Loucy (cell line): ENCODE measurements at regions not wholly inside any gene's neighbourhood (a gene's known extent, or its start where the extent isn't known, plus 50 kb on each side); places are given as distances from the start of the nearest gene placed in this dataset.
A peak's percentile ranks its signal among the peaks of the same experiment; 100 is the strongest.
"Not testable (repeated sequence)": the region's sequence is repeated elsewhere in the genome, so short reads cannot be mapped to it uniquely, and the experiment has no call there.

Source experiments
- H2AFZ ChIP-seq: fragments of 200-600 bp; sonication (generic); 2 replicates; pipeline ENCODE4 v1.6.0; 2016; ENCODE audit warnings: antibody characterized with exemption, mild to moderate bottlenecking, low read length, moderate library complexity
- H3F3A ChIP-seq: fragments of 200-600 bp; 2 replicates; pipeline ENCODE4 v1.6.0; 2016; ENCODE audit warnings: antibody characterized with exemption, low read depth, mild to moderate bottlenecking
- H3K27me3 ChIP-seq: fragments of 200-600 bp; sonication (generic); 2 replicates; pipeline ENCODE4 v1.6.1; 2014; ENCODE audit warnings: low read length, mild to moderate bottlenecking; ENCODE audit not compliant: insufficient read depth, poor library complexity, severe bottlenecking
- H3K36me3 ChIP-seq: fragments of 200-600 bp; sonication (generic); 2 replicates; pipeline ENCODE4 v1.6.1; 2016; ENCODE audit warnings: low read length; ENCODE audit not compliant: insufficient read depth
- H3K4me1 ChIP-seq: fragments of 200-600 bp; sonication (generic); 2 replicates; pipeline ENCODE4 v1.5.1; 2014; ENCODE audit warnings: low read length, mild to moderate bottlenecking; ENCODE audit not compliant: insufficient read depth, poor library complexity, severe bottlenecking
- H3K4me2 ChIP-seq: fragments of 200-600 bp; sonication (generic); 2 replicates; pipeline ENCODE4 v1.6.0; 2014; ENCODE audit warnings: antibody characterized with exemption, low read length, low read depth, mild to moderate bottlenecking; ENCODE audit not compliant: poor library complexity, severe bottlenecking
- H3K4me3 ChIP-seq: fragments of 200-600 bp; sonication (generic); 2 replicates; pipeline ENCODE4 v1.5.1; 2014; ENCODE audit warnings: low read length, mild to moderate bottlenecking, mixed read lengths; ENCODE audit not compliant: poor library complexity, severe bottlenecking
- H3K79me2 ChIP-seq: fragments of 200-600 bp; sonication (generic); 2 replicates; pipeline ENCODE4 v1.6.1; 2014; ENCODE audit warnings: low read length; ENCODE audit not compliant: insufficient read depth
- H3K9ac ChIP-seq: fragments of 200-600 bp; sonication (generic); 2 replicates; pipeline ENCODE4 v1.6.0; 2014; ENCODE audit warnings: mild to moderate bottlenecking, low read depth, low read length, moderate library complexity; ENCODE audit not compliant: poor library complexity, severe bottlenecking
- H3K9me2 ChIP-seq: fragments of 200-600 bp; sonication (generic); replicated peaks from 2 replicates; pipeline ENCODE4 v1.6.1; 2016; ENCODE audit warnings: low read depth, low read length, mixed read lengths
- H3K9me3 ChIP-seq: fragments of 200-600 bp; sonication (generic); 2 replicates; pipeline ENCODE4 v1.6.1; 2014; ENCODE audit warnings: mild to moderate bottlenecking, antibody characterized with exemption, low read length, low read depth; ENCODE audit not compliant: insufficient read depth
- H4K20me1 ChIP-seq: fragments of 200-600 bp; sonication (generic); 2 replicates; pipeline ENCODE4 v1.6.0; 2014; ENCODE audit warnings: antibody characterized with exemption, low read length, mild to moderate bottlenecking; ENCODE audit not compliant: insufficient read depth, poor library complexity, severe bottlenecking
- CTCF ChIP-seq: fragments of 200-600 bp; sonication (generic); conservative IDR thresholded peaks from 2 replicates; pipeline ENCODE4 v1.5.1; 2014; ENCODE audit warnings: mild to moderate bottlenecking, antibody characterized with exemption, low read length
- EZH2phosphoT487 ChIP-seq: fragments of 200-600 bp; IDR thresholded peaks from 2 replicates; pipeline ENCODE4 v1.6.1; 2018; ENCODE audit warnings: antibody characterized with exemption, mild to moderate bottlenecking, moderate library complexity, borderline replicate concordance

- Histone ChIP-seq H3K9me3 (no peaks in the 10 kb centered on the region), H2AFZ (no peak overlapping the region), H3K9ac (no peak overlapping the region), H3K4me3 (no peak overlapping the region), H4K20me1 (no peaks in the 10 kb centered on the region), H3K9me2 (no peaks in the 10 kb centered on the region), H3K79me2 (no peaks in the 10 kb centered on the region), H3K27me3 (no peaks in the 10 kb centered on the region), H3F3A (no peaks in the 10 kb centered on the region), H3K4me1 (no peaks in the 10 kb centered on the region), H3K4me2 (no peak overlapping the region), H3K36me3 (no peaks in the 10 kb centered on the region)
- TF ChIP-seq CTCF (no peak), EZH2phosphoT487 (no peak)
These were observed 89.6 kb upstream of the C7orf33 start for GRCh38 chr7:148500978-148501377.

- H3K9me3 ChIP-seq: no peaks in the 10 kb centered on the region
- no peaks in the 10 kb centered on the region for H4K20me1 ChIP-seq
- TF ChIP-seq EZH2phosphoT487 (no peak), CTCF (peak; percentile 80)
- no peak overlapping the region for H3K4me2 ChIP-seq
- no peak overlapping the region for H3K9ac ChIP-seq
- H3K9me2 ChIP-seq: no peaks in the 10 kb centered on the region
- no peaks in the 10 kb centered on the region for H3F3A ChIP-seq
- H3K36me3 ChIP-seq: no peaks in the 10 kb centered on the region
- H2AFZ ChIP-seq: no peak overlapping the region
- H3K4me1 ChIP-seq: no peaks in the 10 kb centered on the region
- no peak overlapping the region for H3K4me3 ChIP-seq
- no peaks in the 10 kb centered on the region for H3K79me2 ChIP-seq
- no peaks in the 10 kb centered on the region for H3K27me3 ChIP-seq
These were observed 86.6 kb upstream of the C7orf33 start for GRCh38 chr7:148503900-148504487.

GRCh38 chr7:148505645-148506375 lies 84.8 kb upstream of the C7orf33 start:
- H3K36me3 ChIP-seq: no peaks in the 10 kb centered on the region
- H3K79me2 ChIP-seq: no peaks in the 10 kb centered on the region
- no peak overlapping the region for H3K4me2 ChIP-seq
- H3K9me2 ChIP-seq: no peaks in the 10 kb centered on the region
- H3F3A ChIP-seq: no peaks in the 10 kb centered on the region
- H3K27me3 ChIP-seq: no peaks in the 10 kb centered on the region
- no peak overlapping the region for H3K4me3 ChIP-seq
- no peaks in the 10 kb centered on the region for H3K9me3 ChIP-seq
- H3K9ac ChIP-seq: no peak overlapping the region
- H2AFZ ChIP-seq: no peak overlapping the region
- TF ChIP-seq CTCF (no peak), EZH2phosphoT487 (no peak)
- H3K4me1 ChIP-seq: no peaks in the 10 kb centered on the region
- H4K20me1 ChIP-seq: no peaks in the 10 kb centered on the region

- not testable (repeated sequence) for H3K4me3 ChIP-seq, H4K20me1 ChIP-seq, H3K4me2 ChIP-seq, H3K9ac ChIP-seq, H3F3A ChIP-seq, H3K9me2 ChIP-seq, H3K36me3 ChIP-seq, H3K4me1 ChIP-seq, H3K27me3 ChIP-seq, H3K9me3 ChIP-seq, H2AFZ ChIP-seq, H3K79me2 ChIP-seq
These were observed 83.4 kb upstream of the C7orf33 start for GRCh38 chr7:148507064-148507573.
